Keratinocyte (primary cell): ENCODE measurements at regions not wholly inside any gene's neighbourhood (a gene's known extent, or its start where the extent isn't known, plus 50 kb on each side); places are given as distances from the start of the nearest gene placed in this dataset.
"Not testable (repeated sequence)": the region's sequence is repeated elsewhere in the genome, so short reads cannot be mapped to it uniquely, and the experiment has no call there.

Experiments used
- DNase-seq: peaks from one replicate; pipeline ENCODE4 v3.0.0-alpha.2; 2011; ENCODE audit warnings: low read depth, missing footprints, low spot score
- FAIRE-seq: peaks from 2 replicates; lab custom pipeline; 2011; peaks lifted over from hg19 to GRCh38; lab: Jason Lieb, UNC
- H2AFZ ChIP-seq: 2 replicates; pipeline ENCODE4 v1.6.0; 2012; ENCODE audit warnings: low read length, control low read depth, inconsistent platforms; ENCODE audit not compliant: control insufficient read depth
- H3K27ac ChIP-seq: 2 replicates; pipeline ENCODE4 v1.5.1; 2011; ENCODE audit warnings: low read length; ENCODE audit not compliant: control insufficient read depth, insufficient read depth
- H3K27me3 ChIP-seq: 3 replicates; pipeline ENCODE4 v1.6.0; 2011; ENCODE audit warnings: low read length; ENCODE audit not compliant: control insufficient read depth, insufficient read depth; ENCODE audit errors: extremely low read depth
- H3K36me3 ChIP-seq, 2 experiments: 2 replicates in 1 of 2; 3 replicates in 1 of 2; pipeline ENCODE4 v1.5.1; 2011; ENCODE audit warnings: low read length in 2 of 2, mild to moderate bottlenecking in 1 of 2; ENCODE audit not compliant: control insufficient read depth in 2 of 2, insufficient read depth in 2 of 2; ENCODE audit errors: extremely low read depth in 1 of 2
- H3K4me1 ChIP-seq: 3 replicates; pipeline ENCODE4 v1.5.1; 2011; ENCODE audit warnings: low read length; ENCODE audit not compliant: control insufficient read depth, insufficient read depth; ENCODE audit errors: extremely low read depth
- H3K4me2 ChIP-seq: 3 replicates; pipeline ENCODE4 v1.6.0; 2011; ENCODE audit warnings: low read depth, low read length; ENCODE audit not compliant: control insufficient read depth, insufficient read depth; ENCODE audit errors: extremely low read depth
- H3K4me3 ChIP-seq, 3 experiments: fragments of 200-600 bp in 1 of 3; sonication (generic) in 1 of 3; 2 replicates in 2 of 3; 3 replicates in 1 of 3; pipeline ENCODE4 v1.5.1; 2011 to 2016; ENCODE audit warnings: low read length in 3 of 3, mild to moderate bottlenecking in 3 of 3, control low read depth in 2 of 3, inconsistent platforms in 1 of 3, low read depth in 1 of 3, mixed read lengths in 1 of 3, mixed run types in 1 of 3, moderate library complexity in 1 of 3; ENCODE audit not compliant: control insufficient read depth in 2 of 3, insufficient read depth in 2 of 3; ENCODE audit errors: extremely low read depth in 1 of 3
- H3K79me2 ChIP-seq: 2 replicates; pipeline ENCODE4 v1.6.0; 2012; ENCODE audit warnings: low read length; ENCODE audit not compliant: control insufficient read depth, insufficient read depth
- H3K9ac ChIP-seq: 3 replicates; pipeline ENCODE4 v1.6.0; 2011; ENCODE audit warnings: low read length; ENCODE audit not compliant: control insufficient read depth, insufficient read depth; ENCODE audit errors: extremely low read depth
- H3K9me1 ChIP-seq: 3 replicates; pipeline ENCODE4 v1.6.0; 2011; ENCODE audit warnings: low read length; ENCODE audit not compliant: control insufficient read depth, insufficient read depth; ENCODE audit errors: extremely low read depth
- H3K9me3 ChIP-seq: 2 replicates; pipeline ENCODE4 v1.5.1; 2012; ENCODE audit warnings: low read depth, low read length; ENCODE audit not compliant: control insufficient read depth
- H4K20me1 ChIP-seq: 3 replicates; pipeline ENCODE4 v1.6.0; 2011; ENCODE audit warnings: low read length; ENCODE audit not compliant: control insufficient read depth, insufficient read depth; ENCODE audit errors: extremely low read depth
- dilution Hi-C: fragments of 300-500 bp; cut with MboI; formaldehyde crosslinking; loops from one replicate; pipeline ENCODE4 v1.7.0; 2020; ENCODE audit warnings: low sequenced_read_pairs; ENCODE audit not compliant: extremely low pct_ligation_motif_present

DNA sequence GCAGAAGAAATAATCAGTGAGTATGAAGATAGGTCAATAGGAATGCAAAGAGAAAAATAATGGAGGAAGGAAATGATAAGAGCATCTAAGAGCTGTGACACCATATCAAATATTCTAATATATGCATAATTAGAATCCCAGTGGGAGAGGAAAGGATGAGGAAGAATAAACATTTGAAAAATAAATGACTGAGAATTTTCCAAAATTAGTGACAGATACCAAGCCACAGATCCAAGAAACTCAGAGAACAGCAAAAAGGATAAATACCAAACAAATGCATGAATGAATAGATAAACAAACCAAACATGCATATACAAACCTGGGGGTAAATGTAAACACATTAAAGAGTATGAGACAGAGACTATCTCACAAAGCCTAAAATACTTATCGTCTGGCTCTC lies 101.4 kb downstream of the PRR15 start:
- dilution Hi-C loops, FAIRE-seq, DNase-seq: not testable (repeated sequence)

DNA sequence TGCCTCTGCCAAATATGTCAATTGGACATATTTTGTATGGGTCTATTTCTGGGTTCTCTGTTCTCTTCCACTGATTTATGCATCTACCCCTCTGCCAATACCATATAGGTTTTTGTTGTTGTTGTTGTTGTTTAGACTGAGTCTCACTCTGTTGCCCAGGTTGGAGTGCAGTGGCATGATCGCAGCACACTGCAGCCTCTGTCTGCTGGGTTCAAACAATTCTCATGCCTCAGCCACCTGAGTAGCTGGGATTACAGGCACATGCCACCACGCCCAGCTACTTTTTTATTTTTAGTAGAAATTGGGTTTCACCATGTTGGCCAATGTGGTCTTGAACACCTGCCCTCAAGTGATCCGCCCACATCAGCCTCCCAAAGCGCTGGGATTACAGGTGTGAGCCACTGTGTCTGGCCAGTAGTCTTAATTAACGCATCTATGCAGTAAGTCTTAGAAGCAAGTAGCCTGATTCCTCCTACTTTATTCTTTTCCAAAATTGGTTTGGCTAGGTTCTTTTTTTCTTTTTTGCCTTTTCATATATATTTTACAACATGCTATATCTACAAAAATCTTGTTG lies 103.5 kb downstream of the PRR15 start:
- H3K27me3 ChIP-seq, H3K36me3 ChIP-seq, H3K27ac ChIP-seq, H3K4me3 ChIP-seq, H3K4me1 ChIP-seq, H3K79me2 ChIP-seq, H3K9me3 ChIP-seq, H4K20me1 ChIP-seq, DNase-seq, H3K9me1 ChIP-seq, H2AFZ ChIP-seq, H3K9ac ChIP-seq, dilution Hi-C loops, H3K4me2 ChIP-seq, FAIRE-seq: not testable (repeated sequence)

More for the DNA sequence above, 101.4 kb downstream of the PRR15 start:
- H3K27ac ChIP-seq, H3K4me3 ChIP-seq, H4K20me1 ChIP-seq, H3K27me3 ChIP-seq, H3K4me1 ChIP-seq, H3K4me2 ChIP-seq, H3K9me3 ChIP-seq, H2AFZ ChIP-seq, H3K9ac ChIP-seq, H3K9me1 ChIP-seq, H3K36me3 ChIP-seq, H3K79me2 ChIP-seq: not testable (repeated sequence)

GRCh38 chr7:29671286-29671685 lies 107.7 kb downstream of the PRR15 start:
- FAIRE-seq, H3K79me2 ChIP-seq, dilution Hi-C loops: not testable (repeated sequence)

GRCh38 chr7:29673635-29674034 lies 110.0 kb downstream of the PRR15 start:
- FAIRE-seq, H3K36me3 ChIP-seq: not testable (repeated sequence)

More at GRCh38 chr7:29671286-29671685, 107.7 kb downstream of the PRR15 start:
- not testable (repeated sequence) for H4K20me1 ChIP-seq, H3K9me1 ChIP-seq, H3K9me3 ChIP-seq, DNase-seq, H3K27me3 ChIP-seq, H2AFZ ChIP-seq, H3K4me2 ChIP-seq, H3K4me1 ChIP-seq, H3K9ac ChIP-seq, H3K4me3 ChIP-seq, H3K27ac ChIP-seq, H3K36me3 ChIP-seq

DNA sequence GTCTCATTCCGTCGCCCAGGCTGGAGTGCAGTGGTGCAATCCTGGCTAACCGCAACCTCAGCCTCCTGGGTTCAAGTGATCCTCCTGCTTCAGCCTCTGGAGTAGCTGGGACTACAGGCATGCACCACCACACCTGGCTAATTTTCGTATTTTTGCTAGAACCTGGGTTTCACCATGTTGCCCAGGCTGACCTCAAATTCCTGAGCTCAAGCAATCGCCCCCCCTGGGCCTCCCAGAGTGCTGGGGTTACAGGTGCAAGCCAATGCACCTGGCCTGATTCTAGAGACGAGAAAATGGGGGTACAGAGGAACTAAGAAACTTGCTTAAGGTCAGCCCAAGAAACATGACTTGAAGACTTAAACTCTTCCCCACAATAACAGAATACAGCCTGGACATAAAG lies 111.0 kb downstream of the PRR15 start:
- H3K4me1 ChIP-seq, H4K20me1 ChIP-seq, H3K9me1 ChIP-seq, H3K9me3 ChIP-seq, H3K79me2 ChIP-seq, FAIRE-seq, H3K4me3 ChIP-seq, H3K27me3 ChIP-seq, H3K27ac ChIP-seq, dilution Hi-C loops, H3K36me3 ChIP-seq, H3K4me2 ChIP-seq, H3K9ac ChIP-seq, H2AFZ ChIP-seq, DNase-seq: not testable (repeated sequence)

More at GRCh38 chr7:29673635-29674034, 110.0 kb downstream of the PRR15 start:
- dilution Hi-C loops, DNase-seq, H3K4me1 ChIP-seq, H3K4me3 ChIP-seq, H3K9me3 ChIP-seq, H4K20me1 ChIP-seq, H2AFZ ChIP-seq, H3K27me3 ChIP-seq, H3K27ac ChIP-seq, H3K9ac ChIP-seq, H3K79me2 ChIP-seq, H3K9me1 ChIP-seq, H3K4me2 ChIP-seq: not testable (repeated sequence)
